OCI-LY7 (cell line): ENCODE measurements at regions not wholly inside any gene's neighbourhood (a gene's known extent, or its start where the extent isn't known, plus 50 kb on each side); places are given as distances from the start of the nearest gene placed in this dataset.

Experiments used
- BruUV-seq: library from RNA; stranded (reverse); fragments of 400-500 nt; replicated peaks from 2 replicates; lab custom pipeline; 2021; lab: Mats Ljungman, UMichigan
- CTCF ChIA-PET: fragments of 300-600 bp; sonication (Branson Sonifier 250); formaldehyde crosslinking; loops from one replicate; lab custom pipeline; 2022; ENCODE audit warnings: antibody characterized with exemption; ENCODE audit not compliant: unreplicated experiment; lab: Charles Lee
- POLR2A ChIA-PET: fragments of 300-600 bp; sonication (Branson Sonifier 250); formaldehyde crosslinking; loops from one replicate; lab custom pipeline; 2022; ENCODE audit warnings: antibody characterized with exemption; lab: Charles Lee
- DNase-seq: peaks from one replicate; pipeline ENCODE4 v3.0.0-alpha.2; 2015; ENCODE audit warnings: low spot score
- H2AFZ ChIP-seq: fragments of 200-600 bp; sonication (generic), shearing (Covaris generic); 2 replicates; pipeline ENCODE4 v1.6.1; 2014; ENCODE audit warnings: mild to moderate bottlenecking, antibody characterized with exemption, low read length, moderate library complexity
- H3K27ac ChIP-seq: fragments of 200-600 bp; sonication (generic); 2 replicates; pipeline ENCODE4 v1.5.1; 2014; ENCODE audit warnings: mixed run types, low read depth, mild to moderate bottlenecking, moderate library complexity, low read length, inconsistent platforms; ENCODE audit not compliant: poor library complexity, severe bottlenecking
- H3K36me3 ChIP-seq: fragments of 200-600 bp; sonication (generic); 2 replicates; pipeline ENCODE4 v1.6.1; 2014; ENCODE audit warnings: mild to moderate bottlenecking, antibody characterized with exemption, low read length, moderate library complexity, mixed read lengths; ENCODE audit not compliant: insufficient read depth
- H3K4me1 ChIP-seq: fragments of 200-600 bp; sonication (generic); 2 replicates; pipeline ENCODE4 v1.5.1; 2014; ENCODE audit warnings: mild to moderate bottlenecking, low read length; ENCODE audit not compliant: insufficient read depth, poor library complexity, severe bottlenecking
- H3K4me2 ChIP-seq: fragments of 200-600 bp; sonication (generic); 2 replicates; pipeline ENCODE4 v1.6.1; 2014; ENCODE audit warnings: mild to moderate bottlenecking, low read length
- H3K4me3 ChIP-seq: fragments of 200-600 bp; sonication (generic); 2 replicates; pipeline ENCODE4 v1.5.1; 2014; ENCODE audit warnings: mild to moderate bottlenecking, low read depth, low read length; ENCODE audit not compliant: poor library complexity, severe bottlenecking
- H3K79me2 ChIP-seq: fragments of 200-600 bp; sonication (generic); 2 replicates; pipeline ENCODE4 v1.6.1; 2016; ENCODE audit warnings: low read depth, mild to moderate bottlenecking, low read length, moderate library complexity, mixed read lengths; ENCODE audit not compliant: insufficient read depth
- H3K9me2 ChIP-seq: fragments of 200-600 bp; sonication (generic); 2 replicates; pipeline ENCODE4 v1.6.1; 2016; ENCODE audit warnings: mild to moderate bottlenecking, low read length, mixed read lengths; ENCODE audit not compliant: insufficient read depth
- H3K9me3 ChIP-seq: fragments of 200-600 bp; sonication (generic); 2 replicates; pipeline ENCODE4 v1.6.1; 2014; ENCODE audit warnings: mild to moderate bottlenecking, mixed run types, low read length, mixed read lengths
- H4K20me1 ChIP-seq: fragments of 200-600 bp; sonication (generic); 2 replicates; pipeline ENCODE4 v1.6.1; 2014; ENCODE audit warnings: mild to moderate bottlenecking, antibody characterized with exemption, low read length, moderate library complexity, mixed read lengths; ENCODE audit not compliant: insufficient read depth
- EZH2phosphoT487 ChIP-seq: fragments of 200-600 bp; sonication (generic); IDR thresholded peaks from 2 replicates; pipeline ENCODE4 v1.6.1; 2018; ENCODE audit warnings: low read depth, borderline replicate concordance, mild to moderate bottlenecking, mixed run types, antibody characterized with exemption, low read length, moderate library complexity, mixed read lengths
- intact Hi-C: fragments of 100-400 bp; cut with micrococcal nuclease; formaldehyde crosslinking; loops from one replicate; pipeline ENCODE4 v1.10.0; 2022; ENCODE audit not compliant: unreplicated experiment
- TF ChIP-seq, protein P1 (sequence below): fragments of 200-600 bp; sonication (generic); conservative IDR thresholded peaks from 2 replicates; pipeline ENCODE4 v1.5.1; 2014; ENCODE audit warnings: mild to moderate bottlenecking, antibody characterized with exemption, low read length, moderate library complexity, mixed read lengths

DNA sequence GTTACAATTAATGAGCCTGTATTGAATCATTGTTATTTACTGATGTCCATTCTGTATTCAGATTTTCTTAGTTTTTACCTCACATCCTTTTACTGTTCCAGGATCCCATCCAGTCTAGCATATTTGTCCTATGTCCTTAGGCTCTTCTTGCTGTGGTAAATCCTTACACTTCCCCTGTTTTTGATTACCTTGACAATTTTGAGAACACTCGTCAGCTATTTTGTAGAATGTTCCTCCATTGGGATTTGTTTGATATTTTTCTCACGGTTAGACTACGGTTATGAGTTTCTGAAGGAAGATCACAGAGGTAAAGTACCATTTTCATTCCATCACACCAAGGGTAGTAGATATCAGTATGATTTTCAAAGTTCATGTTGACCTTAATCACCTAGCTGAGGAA, 202.3 kb downstream of the AKAIN1 start:
- intact Hi-C loops = loop anchor here (10.0 kb wide), 1 partner anchor 50 kb away; no protein-coding TSS in a partner anchor
- no peak for TF ChIP-seq EZH2phosphoT487
- TF ChIP-seq, protein P1, sequence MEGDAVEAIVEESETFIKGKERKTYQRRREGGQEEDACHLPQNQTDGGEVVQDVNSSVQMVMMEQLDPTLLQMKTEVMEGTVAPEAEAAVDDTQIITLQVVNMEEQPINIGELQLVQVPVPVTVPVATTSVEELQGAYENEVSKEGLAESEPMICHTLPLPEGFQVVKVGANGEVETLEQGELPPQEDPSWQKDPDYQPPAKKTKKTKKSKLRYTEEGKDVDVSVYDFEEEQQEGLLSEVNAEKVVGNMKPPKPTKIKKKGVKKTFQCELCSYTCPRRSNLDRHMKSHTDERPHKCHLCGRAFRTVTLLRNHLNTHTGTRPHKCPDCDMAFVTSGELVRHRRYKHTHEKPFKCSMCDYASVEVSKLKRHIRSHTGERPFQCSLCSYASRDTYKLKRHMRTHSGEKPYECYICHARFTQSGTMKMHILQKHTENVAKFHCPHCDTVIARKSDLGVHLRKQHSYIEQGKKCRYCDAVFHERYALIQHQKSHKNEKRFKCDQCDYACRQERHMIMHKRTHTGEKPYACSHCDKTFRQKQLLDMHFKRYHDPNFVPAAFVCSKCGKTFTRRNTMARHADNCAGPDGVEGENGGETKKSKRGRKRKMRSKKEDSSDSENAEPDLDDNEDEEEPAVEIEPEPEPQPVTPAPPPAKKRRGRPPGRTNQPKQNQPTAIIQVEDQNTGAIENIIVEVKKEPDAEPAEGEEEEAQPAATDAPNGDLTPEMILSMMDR = no peak
- CTCF ChIA-PET = no interaction called here
- Histone ChIP-seq H4K20me1 (no peaks in the 10 kb centered on the region), H2AFZ (no peak overlapping the region), H3K79me2 (no peaks in the 10 kb centered on the region), H3K4me2 (no peak overlapping the region), H3K9me2 (peaks cover 4% of the 10 kb centered on the region; the same call in 1 of the 2 replicates), H3K27ac (no peak overlapping the region), H3K4me1 (no peaks in the 10 kb centered on the region), H3K4me3 (no peak overlapping the region), H3K9me3 (0 out of 2 replicates have a peak, but pooled peaks cover 6% of the 10 kb centered on the region), H3K36me3 (no peaks in the 10 kb centered on the region)
- no TSS peak for BruUV-seq
- DNase-seq = no peak
- POLR2A ChIA-PET = interaction anchor here (0.7 to 1.3 kb wide), 2 partner anchors 22 to 272 kb away, joined by 3 read pairs; no protein-coding TSS in a partner anchor

DNA sequence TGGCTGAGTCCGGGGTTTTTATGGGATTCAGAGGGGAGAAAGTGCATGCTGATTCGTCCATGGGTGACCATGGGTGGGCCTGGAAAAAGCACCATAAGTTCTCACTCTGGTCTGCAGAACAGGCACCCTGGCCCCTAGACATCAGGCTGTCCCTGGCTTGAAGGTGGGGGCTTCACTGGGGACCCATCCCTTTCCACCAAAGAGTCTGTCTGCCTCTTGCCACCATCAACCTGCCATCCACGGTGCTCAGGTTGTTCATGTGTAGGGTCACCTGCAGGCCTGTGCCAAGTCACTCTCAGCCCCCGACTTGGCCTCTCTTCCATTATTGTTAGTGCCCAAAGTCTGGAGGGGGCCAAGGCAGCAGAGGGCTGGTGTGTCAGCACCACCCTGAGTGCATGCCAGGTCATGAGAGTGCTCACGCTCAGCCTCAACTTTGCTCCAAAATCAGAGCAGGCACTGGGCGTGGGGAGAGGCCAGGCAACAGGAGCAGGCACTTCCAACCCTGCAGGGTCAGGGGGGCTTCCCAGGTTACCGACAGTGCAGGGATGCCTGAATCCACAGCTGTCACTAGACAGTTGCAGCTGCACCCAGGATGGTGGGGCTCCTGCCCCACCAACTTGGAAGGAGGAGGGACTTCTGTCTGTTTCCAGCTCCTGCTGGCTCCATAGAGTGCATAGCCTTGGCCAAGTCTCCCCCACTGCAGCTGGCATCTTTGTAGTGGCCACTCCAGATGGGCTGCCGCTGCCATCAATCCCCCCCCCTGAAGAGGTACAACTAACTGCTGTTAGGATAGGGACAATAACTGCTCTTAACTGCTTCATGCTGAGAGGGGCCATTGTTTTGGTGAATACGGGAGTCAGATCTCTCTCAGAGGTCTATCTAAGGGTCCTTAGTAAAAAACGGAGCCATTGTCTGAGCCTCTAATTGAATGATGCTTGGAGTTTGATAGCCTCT, 209.3 kb downstream of the AKAIN1 start:
- no peak for DNase-seq
- Histone ChIP-seq H3K4me2 (no peak overlapping the region), H3K9me2 (no peaks in the 10 kb centered on the region), H3K4me1 (no peaks in the 10 kb centered on the region), H4K20me1 (no peaks in the 10 kb centered on the region), H2AFZ (no peak overlapping the region), H3K9me3 (no peaks in the 10 kb centered on the region), H3K27ac (no peak overlapping the region), H3K36me3 (no peaks in the 10 kb centered on the region), H3K4me3 (no peak overlapping the region), H3K79me2 (no peaks in the 10 kb centered on the region)
- intact Hi-C loops = no loop called here
- TF ChIP-seq, protein P1 = no peak
- TF ChIP-seq EZH2phosphoT487 = no peak
- ChIA-PET CTCF (no interaction called here), POLR2A (no interaction called here)
- BruUV-seq = no TSS peak

DNA sequence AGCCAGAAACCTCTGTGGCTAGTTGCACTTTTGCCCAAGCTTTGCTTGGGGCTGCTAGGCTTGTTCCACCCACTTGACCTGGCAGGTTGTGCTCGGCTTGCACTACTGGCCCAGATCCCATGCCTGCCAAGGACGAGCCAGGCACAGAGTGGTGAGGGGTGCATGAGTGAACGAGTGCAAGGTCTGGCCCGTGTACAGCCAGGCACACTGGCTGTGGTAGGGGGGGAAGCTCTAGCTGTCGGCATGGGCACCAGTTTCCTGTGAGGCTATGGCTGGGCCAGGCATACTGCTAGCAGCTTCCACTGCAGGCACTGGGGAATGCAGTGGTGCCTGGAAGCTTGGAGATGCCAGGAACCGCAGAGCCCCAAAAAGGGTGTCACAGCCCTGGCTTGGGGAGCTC, 210.4 kb downstream of the AKAIN1 start:
- Histone ChIP-seq H3K4me2 (no peak overlapping the region), H3K9me2 (no peaks in the 10 kb centered on the region), H3K4me3 (no peak overlapping the region), H4K20me1 (no peaks in the 10 kb centered on the region), H3K79me2 (no peaks in the 10 kb centered on the region), H3K27ac (no peak overlapping the region), H3K36me3 (no peaks in the 10 kb centered on the region), H2AFZ (no peak overlapping the region), H3K4me1 (no peaks in the 10 kb centered on the region), H3K9me3 (no peaks in the 10 kb centered on the region)
- POLR2A ChIA-PET = no interaction called here
- intact Hi-C loops = no loop called here
- BruUV-seq = no TSS peak
- CTCF ChIA-PET = interaction anchor here (0.6 kb wide), 1 partner anchor 13 kb away, joined by 3 read pairs; no protein-coding TSS in a partner anchor
- no peak for DNase-seq
- TF ChIP-seq EZH2phosphoT487 = no peak
- TF ChIP-seq, protein P1 = no peak
